T-helper 2 cell (primary cell): ENCODE measurements at regions not wholly inside any gene's neighbourhood (a gene's known extent, or its start where the extent isn't known, plus 50 kb on each side); places are given as distances from the start of the nearest gene placed in this dataset.
"Not testable (repeated sequence)": the region's sequence is repeated elsewhere in the genome, so short reads cannot be mapped to it uniquely, and the experiment has no call there.

ENCODE experiments used
- DNase-seq, 5 experiments: peaks; one replicate each; pipeline versions ENCODE4 v3.0.0 to v3.0.0-alpha.2; 2012 to 2022

DNA sequence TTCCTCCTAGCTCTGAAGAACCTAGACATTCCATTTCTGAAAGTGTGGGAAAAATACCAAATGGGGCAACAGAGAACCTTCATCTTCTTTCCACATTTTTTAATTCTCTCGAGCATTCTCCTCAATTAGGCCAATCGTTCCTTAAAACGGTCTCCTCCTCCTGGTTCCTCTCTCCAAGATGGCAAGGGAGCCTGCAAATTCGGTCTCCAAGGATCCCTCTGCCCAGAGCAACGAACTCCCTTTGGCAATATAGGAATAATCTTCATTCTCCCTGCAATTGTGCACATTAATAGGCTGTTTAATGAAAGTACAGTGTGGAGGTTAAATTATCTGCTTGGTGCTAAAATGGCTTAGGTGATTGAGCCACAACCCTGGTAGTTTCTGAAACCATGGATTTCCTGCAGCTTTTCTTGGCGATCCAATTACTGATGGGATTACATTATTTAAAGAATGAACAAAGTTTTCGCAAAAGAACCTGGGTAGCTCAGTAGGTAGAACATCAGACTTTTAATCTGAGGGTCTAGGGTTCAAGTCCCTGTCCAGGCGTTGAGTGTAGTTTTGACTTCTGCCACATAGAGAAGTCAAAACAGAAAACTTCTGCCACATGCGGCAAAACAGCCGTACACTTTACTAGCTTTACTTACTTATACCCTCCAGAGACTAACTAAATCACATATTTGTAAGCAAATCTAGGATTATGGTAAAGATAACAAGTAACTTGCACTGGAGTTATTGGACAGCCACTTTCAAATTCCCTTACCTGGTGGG lies 102.9 kb upstream of the ZNF184 start:
- DNase-seq = no peak

DNA sequence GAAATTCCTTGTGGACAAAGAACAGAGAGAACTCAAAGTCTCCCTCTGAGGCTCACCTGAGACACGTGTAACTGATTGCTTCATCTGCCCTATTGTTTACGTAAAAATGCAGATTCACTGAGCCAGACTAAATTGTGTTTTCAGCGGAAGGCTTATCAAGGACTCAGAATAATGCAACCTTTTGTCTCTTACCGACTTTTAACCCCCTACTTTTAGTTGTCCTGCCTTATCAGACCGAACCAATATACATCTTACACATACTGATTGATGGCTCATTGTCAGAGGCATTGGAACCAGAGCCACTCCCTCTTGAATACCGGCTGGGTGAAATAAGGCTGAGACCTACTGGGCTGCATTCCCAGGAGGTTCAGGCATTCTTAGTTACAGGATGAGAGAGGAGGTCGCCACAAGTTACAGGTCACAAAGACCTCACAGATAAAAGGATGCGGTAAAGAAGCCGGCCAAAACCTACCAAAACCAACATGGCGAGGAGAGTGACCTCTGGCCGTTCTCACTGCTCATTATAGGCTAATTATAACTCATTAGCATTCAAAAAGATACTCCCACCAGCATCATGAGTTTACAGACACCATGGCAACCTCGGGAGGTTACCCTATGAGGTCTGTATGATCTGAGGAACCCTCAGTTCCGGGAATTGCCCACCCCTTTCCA lies 95.5 kb upstream of the ZNF184 start:
- DNase-seq = no peak

DNA sequence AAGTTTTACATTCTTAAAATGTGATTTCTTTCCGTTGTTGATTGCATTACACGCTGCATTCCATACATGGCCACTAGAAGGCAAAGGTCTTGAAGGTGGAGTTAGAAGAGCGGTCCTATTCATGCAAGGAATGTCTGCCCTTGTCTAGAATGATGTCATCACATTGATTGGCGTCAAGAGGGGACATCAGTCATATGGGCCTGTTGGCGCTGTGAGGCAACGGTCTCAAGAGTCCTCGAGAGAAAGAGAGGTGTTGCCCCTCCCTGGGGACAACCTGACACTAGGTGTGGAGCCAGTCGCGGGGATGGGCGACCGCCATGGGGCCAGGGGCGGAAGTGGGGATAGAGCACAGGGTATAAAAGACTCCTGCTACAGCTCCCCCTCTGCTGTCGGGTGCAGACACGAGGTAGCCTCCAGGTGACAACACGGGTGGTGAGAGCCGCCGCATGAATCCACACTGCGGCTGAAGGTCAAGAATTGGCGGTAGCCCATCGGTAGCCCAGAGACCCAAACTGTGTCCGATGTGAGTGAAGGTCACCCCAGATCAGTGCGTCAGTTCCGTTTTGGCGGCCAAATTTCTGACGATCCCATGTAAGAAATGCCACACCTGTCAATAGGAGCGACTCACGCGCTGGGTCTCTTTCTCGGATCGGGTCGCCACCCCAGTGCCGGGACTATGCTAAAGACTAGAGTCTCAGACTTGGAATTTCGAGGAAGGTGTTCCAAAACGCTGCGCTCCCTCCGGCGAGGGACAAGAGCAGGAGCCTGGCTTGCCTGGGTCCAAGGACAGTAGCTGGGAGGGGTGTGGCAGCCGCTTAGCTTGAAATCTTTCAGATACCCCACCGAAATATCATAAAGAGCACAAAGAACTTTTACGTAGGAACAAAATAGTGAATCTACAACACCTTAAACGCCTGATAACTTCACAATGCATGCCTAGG lies 93.2 kb upstream of the ZNF184 start:
- no peak for DNase-seq

DNA sequence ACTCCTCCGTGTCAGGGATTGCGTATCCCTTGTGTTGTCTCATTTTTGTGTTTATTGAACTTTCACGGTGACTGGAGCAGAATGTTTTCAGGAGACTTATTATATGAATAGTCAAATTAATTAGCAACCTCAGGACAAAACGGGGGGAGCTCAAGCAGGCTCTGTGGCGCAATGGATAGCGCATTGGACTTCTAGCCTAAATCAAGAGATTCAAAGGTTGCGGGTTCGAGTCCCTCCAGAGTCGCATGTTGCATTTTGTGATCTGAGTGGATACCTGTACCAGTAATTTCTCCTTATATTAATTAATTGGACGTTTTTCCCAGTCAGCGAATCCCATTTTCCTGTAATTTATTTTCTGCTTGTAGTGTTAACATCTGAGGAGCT lies 89.1 kb upstream of the ZNF184 start:
- DNase-seq = no peak

DNA sequence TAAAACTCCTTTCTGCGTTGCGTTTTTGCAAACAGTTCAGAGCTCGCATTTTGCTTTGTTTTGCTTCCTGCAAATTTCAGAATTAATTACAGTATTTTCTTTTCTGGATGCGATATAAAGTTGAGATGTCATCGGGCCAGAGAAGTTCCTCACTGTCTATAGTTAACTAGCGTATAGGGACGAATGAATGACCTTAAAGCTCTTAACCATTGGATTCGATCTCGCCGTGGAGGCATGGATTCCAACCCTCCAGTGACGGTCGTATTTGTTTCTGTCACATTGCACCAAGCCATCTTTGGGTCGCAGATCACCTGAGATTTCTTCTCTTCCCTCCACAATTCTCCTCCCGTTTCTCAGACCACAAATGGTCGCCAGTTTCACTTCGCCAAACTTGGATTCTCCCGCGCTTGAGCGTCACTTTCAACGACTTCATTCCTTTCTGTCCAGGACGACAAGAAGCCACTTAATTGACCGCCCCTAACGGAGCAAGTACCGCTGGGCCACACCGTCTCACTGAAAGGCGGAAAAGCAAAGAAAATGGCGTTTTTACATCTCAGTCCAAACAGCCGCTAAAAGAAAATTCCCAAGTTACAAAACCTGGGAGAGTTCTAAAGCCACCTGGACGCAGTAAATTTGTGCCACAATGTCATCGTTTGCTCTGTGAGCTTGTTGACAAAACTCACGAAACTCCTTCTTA lies 85.3 kb upstream of the ZNF184 start:
- DNase-seq = no peak

DNA sequence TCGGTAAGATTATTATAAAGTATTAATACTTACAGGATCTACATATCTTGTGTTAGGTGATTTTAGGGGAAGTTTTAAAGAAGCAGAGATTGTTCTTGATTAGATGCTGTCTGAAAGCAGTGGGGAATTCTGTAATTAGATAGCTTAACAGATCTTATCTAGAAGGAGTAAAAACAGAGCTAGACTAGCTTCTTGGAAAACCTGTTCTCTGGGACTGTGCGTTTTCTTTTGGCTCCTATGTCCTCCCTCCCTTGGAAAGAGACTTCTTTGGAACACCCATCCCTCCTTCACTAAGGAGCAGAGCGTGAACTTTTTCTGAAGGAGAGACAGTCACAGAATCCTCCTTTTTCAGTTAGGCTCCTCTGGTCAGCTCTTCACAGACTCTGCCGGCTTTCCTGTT lies 83.5 kb upstream of the ZNF184 start:
- DNase-seq = no peak

DNA sequence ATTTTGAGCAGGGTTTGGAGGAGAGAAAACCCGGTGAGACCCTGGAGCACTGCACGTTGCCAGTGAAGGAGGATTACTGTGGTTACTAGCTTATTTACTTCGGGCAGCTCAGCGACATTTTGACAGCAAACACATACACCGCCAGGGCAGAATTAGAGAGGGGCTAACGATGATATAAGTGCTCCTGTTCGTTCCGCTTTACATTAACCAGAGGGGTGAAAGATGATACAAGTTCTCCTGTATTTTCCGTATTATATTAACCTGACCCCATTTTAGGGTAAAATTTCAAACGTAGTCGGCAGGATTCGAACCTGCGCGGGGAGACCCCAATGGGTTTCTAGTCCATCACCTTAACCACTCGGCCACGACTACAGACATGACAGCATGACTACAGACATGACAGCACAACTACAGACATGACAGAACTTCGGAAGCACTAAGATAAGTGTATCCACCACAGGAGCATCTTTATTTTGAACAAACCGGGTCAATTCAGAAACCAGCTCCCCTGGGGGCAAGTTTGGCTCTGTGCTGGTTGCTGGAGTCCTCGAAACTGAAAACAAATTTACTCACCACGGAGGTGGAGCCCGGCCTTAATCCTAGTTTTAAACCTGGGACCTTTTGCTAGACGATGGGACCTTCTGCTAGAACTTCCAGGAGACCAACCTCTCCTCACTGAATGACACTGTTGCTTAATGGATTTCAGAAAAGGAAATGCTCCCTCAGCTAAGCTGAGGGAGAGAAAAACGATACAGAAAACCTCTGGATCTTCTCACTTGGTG lies 80.4 kb upstream of the ZNF184 start:
- peak in 1 of 5 experiments; percentile 68 for DNase-seq

DNA sequence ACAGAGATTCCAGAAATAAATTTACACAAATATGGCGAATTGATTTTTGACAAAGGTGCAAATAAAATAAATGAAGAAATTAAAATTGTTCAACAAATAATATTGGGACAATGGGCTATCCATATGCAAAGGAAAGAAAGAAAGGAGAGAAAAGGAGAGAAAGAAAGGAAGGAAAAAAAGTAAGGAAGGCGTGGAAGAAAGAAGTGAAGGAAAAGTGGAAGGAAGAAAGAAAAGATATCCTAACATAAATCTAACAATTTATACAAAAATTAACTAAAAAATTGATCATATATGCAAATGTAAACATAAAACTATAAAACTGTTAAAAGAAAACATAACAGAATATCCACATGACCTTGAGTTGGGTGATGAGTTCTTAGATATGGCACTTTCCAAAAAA lies 78.7 kb upstream of the ZNF184 start:
- no peak for DNase-seq

DNA sequence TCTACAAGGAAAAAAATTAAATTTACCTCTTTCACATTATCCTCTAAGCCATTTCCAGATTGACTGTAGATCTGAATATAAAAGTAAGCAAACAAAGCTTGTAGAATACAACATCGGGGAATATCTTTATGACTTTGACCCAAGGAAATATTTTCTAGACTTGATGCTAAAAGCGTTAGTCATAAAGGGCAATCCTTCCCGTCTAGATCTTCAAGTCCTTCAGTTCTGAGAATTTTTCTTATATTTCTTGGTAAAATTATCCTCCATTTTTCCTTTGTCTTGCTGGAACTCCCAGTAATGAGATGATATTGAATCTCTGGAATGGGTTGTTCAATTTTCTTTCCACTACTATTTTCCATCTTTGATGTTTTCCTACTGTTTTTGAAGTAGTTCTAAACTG lies 77.8 kb upstream of the ZNF184 start:
- DNase-seq = no peak

DNA sequence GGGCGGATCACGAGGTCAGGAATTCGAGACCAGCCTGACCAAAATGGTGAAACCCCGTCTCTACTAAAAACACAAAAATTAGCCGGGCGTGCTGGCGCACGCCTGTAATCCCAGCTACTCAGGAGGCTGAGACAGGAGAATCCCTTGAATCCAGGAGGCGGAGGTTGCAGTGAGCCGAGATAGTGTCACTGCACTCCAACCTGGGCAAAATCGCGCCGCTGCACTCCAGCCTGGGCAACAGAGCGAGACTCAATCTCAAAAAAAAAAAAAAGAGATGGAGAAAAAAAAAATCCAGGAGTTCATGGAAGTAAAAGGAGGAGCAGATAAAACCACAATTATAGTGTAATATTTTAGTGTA lies 76.3 kb upstream of the ZNF184 start:
- not testable (repeated sequence) for DNase-seq

DNA sequence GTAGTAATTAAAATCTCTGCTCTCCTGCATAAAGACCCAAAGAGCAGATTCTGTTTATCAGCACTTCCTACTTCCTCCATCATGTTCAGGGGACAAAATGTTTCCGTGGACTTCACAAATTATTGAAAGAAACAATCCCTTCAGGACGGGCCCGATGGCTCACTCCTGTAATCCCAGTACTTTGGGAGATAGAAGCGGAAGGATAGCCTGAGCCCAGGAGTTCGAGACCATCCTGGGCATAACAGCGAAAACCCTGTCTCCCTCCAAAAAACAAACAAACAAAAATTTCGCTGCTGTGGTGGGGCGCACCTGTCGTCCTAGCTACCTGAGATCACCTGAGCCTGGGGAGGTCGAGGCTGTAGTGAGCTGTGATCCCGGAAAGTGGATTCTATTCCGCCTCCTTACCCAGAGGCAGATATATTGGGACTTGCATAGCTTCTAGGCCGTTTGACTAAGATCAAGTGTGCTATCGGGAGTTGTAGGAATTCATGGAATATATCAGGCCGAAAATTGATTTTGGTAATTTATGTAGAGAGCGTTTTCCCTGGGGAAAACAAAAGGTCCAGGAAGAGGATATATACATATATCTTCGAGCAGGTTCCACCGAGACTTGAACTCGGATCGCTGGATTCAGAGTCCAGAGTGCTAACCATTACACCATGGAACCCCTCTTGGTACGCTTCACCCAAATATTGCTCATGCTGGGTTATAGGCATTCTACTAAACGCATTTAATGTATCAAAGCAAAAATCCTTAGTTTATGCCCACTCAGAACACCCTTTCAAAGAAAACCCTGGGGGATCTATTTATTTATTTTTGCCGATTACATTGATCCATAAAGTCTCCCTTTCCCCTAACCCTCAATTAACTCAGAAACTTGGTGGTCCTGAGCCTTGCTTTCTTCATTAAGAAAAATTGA lies 74.5 kb upstream of the ZNF184 start:
- DNase-seq = peak in 1 of 5 experiments; percentile 35

DNA sequence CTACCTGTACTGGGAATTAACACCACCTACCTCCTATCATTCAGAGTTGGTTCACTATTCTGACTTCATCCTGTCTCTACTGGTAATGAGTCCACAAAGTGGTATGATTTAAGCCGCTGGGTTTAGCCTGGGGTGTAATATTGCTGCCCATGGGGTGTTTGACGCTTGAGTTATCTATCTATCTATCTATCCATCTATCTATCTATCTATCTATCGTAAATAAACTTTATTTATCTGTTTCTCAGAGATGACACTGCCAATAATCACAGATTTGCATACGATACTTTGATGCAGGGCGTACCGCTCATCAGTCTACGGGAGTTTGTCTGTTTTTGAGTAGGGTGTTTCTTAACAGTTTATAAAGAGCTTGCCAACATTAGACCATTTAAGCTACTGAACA lies 73.6 kb upstream of the ZNF184 start:
- DNase-seq = no peak

DNA sequence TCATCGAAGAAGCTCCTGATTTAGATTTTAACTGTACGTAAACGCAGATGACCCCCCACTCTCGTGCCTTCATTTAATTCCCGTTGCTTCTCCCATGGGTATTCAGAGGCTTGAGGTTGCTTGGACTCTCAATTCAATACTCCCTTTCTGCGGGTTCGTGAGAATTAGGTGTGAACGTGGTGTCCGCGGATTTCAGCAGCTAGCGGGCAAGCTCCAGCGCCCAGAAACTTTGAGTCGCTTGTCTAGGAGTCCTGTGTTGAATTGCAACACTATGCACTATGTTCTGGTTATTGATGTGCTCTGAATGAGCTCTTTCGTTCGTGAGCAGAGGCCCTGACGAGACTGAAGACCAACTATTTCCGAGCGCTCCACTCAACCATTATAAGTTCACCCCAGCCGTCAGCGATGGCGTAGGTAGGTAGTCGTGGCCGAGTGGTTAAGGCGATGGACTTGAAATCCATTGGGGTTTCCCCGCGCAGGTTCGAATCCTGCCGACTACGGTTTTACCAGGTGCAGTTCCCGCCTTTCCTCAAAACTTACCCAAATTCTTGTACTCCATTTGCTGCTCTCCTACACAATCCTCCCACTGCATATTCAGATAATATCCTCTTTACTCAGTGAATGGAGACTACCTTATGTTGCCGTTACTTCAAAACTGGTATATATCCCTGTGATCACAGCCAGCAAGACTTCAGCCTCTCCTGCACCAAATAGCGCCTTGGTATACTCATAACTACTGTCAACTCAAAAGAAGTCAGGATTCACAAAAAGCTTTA lies 72.6 kb upstream of the ZNF184 start:
- DNase-seq = peak in 1 of 5 experiments; percentile 44

DNA sequence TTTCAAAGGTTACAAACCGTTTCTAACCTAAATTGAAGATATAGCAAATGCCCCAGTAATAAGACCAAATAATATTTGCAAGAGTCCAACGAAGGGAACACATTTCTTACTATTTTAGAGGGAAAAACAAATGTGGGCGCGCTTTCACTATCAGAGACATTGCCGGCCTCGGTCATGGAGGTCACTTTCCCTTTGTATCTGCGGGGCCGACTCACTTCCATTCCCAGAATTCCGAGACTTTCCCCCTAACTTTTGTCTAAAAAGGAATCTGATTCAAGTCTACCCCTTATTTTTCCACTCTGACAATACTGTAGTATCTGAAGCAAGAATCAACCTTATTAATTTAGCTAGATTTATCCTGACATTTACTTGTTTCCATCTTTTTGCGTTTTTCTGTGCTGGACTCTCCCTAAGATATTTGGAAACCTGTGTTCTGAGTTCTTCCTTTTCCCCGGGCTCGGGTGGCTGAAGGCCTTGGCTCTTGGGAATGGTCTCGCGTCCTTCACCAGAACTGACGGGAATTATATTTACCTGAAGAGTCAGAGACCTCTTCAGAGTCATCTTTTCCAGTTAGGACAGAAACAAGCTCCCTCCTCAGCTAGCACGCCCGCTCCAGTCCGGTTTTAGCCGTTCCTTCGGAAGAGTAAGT lies 71.8 kb upstream of the ZNF184 start:
- no peak for DNase-seq

DNA sequence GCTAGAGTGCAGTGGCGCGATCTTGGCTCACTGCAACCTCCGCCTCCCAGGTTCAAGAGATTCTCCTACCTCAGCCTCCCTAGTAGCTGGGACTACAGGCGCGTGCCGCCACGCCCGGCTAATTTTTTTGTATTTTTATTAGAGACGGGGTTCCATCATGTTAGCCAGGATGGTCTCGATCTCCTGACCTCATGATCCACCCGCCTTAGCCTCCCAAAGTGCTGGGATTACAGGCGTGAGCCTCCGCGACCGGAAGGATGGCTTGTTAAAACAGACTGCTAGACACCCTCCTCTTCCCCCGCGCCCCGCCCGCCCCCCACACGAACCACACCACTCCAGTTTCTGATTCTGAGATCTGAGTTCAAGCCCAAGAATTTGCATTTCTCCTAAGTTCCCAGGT lies 71.2 kb upstream of the ZNF184 start:
- DNase-seq = not testable (repeated sequence)

DNA sequence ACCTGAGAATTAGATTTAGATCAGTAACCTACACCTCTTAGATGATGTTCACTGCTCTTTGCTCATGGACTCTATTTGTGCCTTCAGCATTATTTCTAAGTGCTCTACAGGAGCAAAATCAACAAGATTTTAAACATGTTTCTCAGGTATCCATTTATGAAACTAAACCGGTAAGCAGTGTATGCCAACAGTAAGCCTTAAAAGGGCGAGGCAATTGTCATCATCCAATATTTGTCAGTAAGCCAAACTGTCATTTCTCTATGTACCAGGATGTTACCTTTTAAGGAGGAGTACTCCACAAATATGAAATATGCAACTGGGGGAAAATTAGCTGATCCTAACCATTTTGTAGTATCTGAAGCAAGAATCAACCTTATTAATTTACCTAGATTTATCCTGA lies 69.6 kb upstream of the ZNF184 start:
- no peak for DNase-seq

DNA sequence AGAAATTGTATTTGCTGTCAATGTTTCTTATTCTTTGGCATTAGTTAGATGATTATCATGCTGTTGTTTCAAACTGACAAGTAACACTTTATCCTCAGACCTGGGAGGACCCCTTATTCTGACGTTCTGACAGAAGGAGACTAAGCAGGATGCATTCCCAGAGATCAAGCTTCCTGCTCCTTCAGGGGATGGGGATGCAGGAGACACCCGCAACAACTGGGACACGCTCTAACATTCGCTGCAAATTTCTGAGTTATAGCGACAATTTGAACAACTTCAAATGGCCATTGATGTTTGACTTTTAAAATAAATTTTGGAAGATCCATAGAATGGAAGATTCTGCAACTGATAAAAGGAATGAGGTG lies 69.0 kb upstream of the ZNF184 start:
- no peak for DNase-seq

DNA sequence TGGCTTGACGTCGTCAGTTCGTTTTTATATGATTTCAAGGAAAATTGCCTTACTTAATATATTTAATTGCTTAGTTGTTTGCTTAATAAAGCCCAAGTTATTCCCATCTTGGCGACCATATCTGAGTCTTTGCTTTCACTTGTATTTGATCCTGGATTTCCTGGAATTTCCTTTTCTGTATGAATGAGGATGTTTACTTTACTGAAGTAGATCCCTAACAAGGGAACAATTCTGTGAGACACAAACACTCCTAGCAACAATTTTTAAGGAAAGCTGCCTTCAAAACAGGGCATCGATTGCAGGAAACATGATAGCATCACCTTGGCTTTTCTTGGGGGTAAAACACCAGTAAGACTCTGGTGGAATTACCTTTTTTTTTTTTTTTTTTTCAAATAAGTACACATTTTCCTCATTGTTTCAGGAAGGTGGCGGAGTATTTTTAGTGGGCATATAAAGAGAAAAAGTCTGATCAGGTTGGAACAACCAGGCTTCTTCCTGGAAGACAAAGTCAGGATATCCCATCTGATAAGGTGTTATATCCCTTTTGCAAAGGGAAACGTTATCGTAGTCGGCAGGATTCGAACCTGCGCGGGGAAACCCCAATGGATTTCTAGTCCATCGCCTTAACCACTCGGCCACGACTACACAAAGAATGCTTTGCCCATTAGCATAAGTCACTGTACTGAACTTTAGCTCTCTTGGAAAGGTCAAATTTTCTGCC lies 68.5 kb upstream of the ZNF184 start:
- DNase-seq = no peak

DNA sequence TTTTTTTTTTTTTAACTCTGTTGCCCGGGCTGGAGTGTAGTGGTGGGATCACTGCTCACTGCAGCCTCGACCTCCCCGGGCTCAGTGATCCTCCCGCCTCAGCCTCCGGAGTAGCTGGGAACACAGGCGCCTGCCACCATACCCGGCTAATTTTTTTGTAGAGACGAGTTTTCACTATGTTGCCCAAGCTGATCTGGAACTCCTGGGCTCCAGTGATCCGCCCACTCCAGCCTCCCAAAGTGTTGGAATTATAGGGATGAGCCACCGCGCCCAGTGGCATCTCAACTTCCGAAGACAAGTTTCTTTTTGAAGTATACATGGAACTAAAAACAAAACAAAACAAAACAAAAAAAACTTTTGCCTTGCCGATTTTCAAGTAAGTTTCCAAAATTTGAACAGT lies 66.6 kb upstream of the ZNF184 start:
- no peak for DNase-seq
